Breast epithelium (tissue), 4 donors: ENCODE measurements at regions not wholly inside any gene's neighbourhood (a gene's known extent, or its start where the extent isn't known, plus 50 kb on each side); places are given as distances from the start of the nearest gene placed in this dataset.

Source experiments
- DNase-seq, 2 donors: peaks; one replicate each; pipeline ENCODE4 v3.0.0-alpha.2; 2019; ENCODE audit warnings: low spot score in 2 of 2
- H3K27ac ChIP-seq, 2 donors: fragments of 200-600 bp; sonication (generic) in 1 of 2; one replicate each; pipeline ENCODE4 v1.5.1; 2016 to 2019; ENCODE audit warnings: mild to moderate bottlenecking in 1 of 2
- H3K27me3 ChIP-seq, 2 donors: fragments of 200-600 bp; sonication (generic) in 1 of 2; one replicate each; pipeline versions ENCODE4 v1.5.1 to v1.6.0; 2017 to 2019; ENCODE audit warnings: control low read depth in 1 of 2, mild to moderate bottlenecking in 1 of 2
- H3K36me3 ChIP-seq: fragments of 200-600 bp; one replicate; pipeline ENCODE4 v1.5.1; 2019
- H3K4me1 ChIP-seq, 2 donors: fragments of 200-600 bp; sonication (generic); one replicate each; pipeline ENCODE4 v1.5.1; 2016 to 2019; ENCODE audit warnings: control low read depth in 1 of 2
- H3K4me3 ChIP-seq, 3 donors: fragments of 200-600 bp; sonication (generic); 1 replicate in 2 of 3; 2 replicates in 1 of 3; pipeline ENCODE4 v1.5.1; 2016 to 2019; ENCODE audit warnings: mild to moderate bottlenecking in 3 of 3, moderate library complexity in 2 of 3
- H3K9me3 ChIP-seq, 2 donors: fragments of 200-600 bp; sonication (generic) in 1 of 2; one replicate each; pipeline ENCODE4 v1.5.1; 2016 to 2019; ENCODE audit warnings: control low read depth in 1 of 2
- CTCF ChIP-seq, 3 donors: fragments of 450-650 bp; IDR thresholded peaks; one replicate each; pipeline ENCODE4 v1.5.1; 2016 to 2017; ENCODE audit warnings: antibody characterized with exemption in 3 of 3, mild to moderate bottlenecking in 3 of 3, moderate library complexity in 3 of 3
- POLR2A ChIP-seq: fragments of 450-650 bp; IDR thresholded peaks from one replicate; pipeline ENCODE4 v1.6.1; 2016; ENCODE audit warnings: antibody characterized with exemption, mild to moderate bottlenecking, moderate library complexity
- POLR2AphosphoS5 ChIP-seq, 3 donors: sonication (generic); formaldehyde crosslinking; IDR thresholded peaks; one replicate each; pipeline ENCODE4 v1.6.1; 2017; ENCODE audit warnings: antibody characterized with exemption in 3 of 3
- intact Hi-C: fragments of 100-400 bp; cut with DNase I; formaldehyde crosslinking; loops from one replicate; pipeline ENCODE4 v1.15.1; 2023; ENCODE audit warnings: low total_unique reads

- Histone ChIP-seq H3K4me1 (no peaks in the 10 kb centered on the region), H3K9me3 (no peaks in the 10 kb centered on the region), H3K36me3 (no peaks in the 10 kb centered on the region), H3K27ac (no peak overlapping the region), H3K27me3 (no peaks in the 10 kb centered on the region), H3K4me3 (no peak overlapping the region)
- DNase-seq = no peak
- intact Hi-C loops = no loop called here
- no peak for TF ChIP-seq POLR2A
- TF ChIP-seq POLR2AphosphoS5 (IDR thresholded peaks at IDR 0.05) = no peak
- TF ChIP-seq CTCF (IDR thresholded peaks at IDR 0.05) = no peak
These were observed 211.4 kb upstream of the ZNF521 start for GRCh38 chr18:25563346-25563745.

GRCh38 chr18:25561918-25562317 is 210.0 kb upstream of the ZNF521 start:
- Histone ChIP-seq H3K27ac (no peak overlapping the region), H3K36me3 (no peaks in the 10 kb centered on the region), H3K4me3 (no peak overlapping the region), H3K27me3 (no peaks in the 10 kb centered on the region), H3K9me3 (no peaks in the 10 kb centered on the region), H3K4me1 (no peaks in the 10 kb centered on the region)
- DNase-seq = no peak
- no peak for TF ChIP-seq POLR2AphosphoS5 (IDR thresholded peaks at IDR 0.05)
- no peak for TF ChIP-seq POLR2A
- no peak for TF ChIP-seq CTCF (IDR thresholded peaks at IDR 0.05)
- intact Hi-C loops = no loop called here

- Histone ChIP-seq H3K4me3 (no peak overlapping the region), H3K9me3 (no peaks in the 10 kb centered on the region), H3K4me1 (no peaks in the 10 kb centered on the region), H3K27me3 (no peaks in the 10 kb centered on the region), H3K36me3 (no peaks in the 10 kb centered on the region), H3K27ac (no peak overlapping the region)
- TF ChIP-seq POLR2AphosphoS5 (IDR thresholded peaks at IDR 0.05) (no peak), CTCF (IDR thresholded peaks at IDR 0.05) (no peak), POLR2A (no peak)
- DNase-seq = peak in 1 of 2 donors; percentile 21
- intact Hi-C loops = no loop called here
These were observed 208.4 kb upstream of the ZNF521 start for GRCh38 chr18:25560369-25560768.

- no peak for DNase-seq
- Histone ChIP-seq H3K27me3 (no peaks in the 10 kb centered on the region), H3K27ac (no peak overlapping the region), H3K4me1 (no peaks in the 10 kb centered on the region), H3K9me3 (no peaks in the 10 kb centered on the region), H3K4me3 (no peak overlapping the region), H3K36me3 (no peaks in the 10 kb centered on the region)
- intact Hi-C loops = no loop called here
- TF ChIP-seq POLR2AphosphoS5 (IDR thresholded peaks at IDR 0.05) (no peak), CTCF (IDR thresholded peaks at IDR 0.05) (no peak), POLR2A (no peak)
These were observed 205.0 kb upstream of the ZNF521 start for GRCh38 chr18:25557011-25557410.

- DNase-seq = no peak
- no peaks in the 10 kb centered on the region for H3K9me3 ChIP-seq
- intact Hi-C loops = no loop called here
- no peaks in the 10 kb centered on the region for H3K36me3 ChIP-seq
- no peaks in the 10 kb centered on the region for H3K27me3 ChIP-seq
- H3K27ac ChIP-seq = no peak overlapping the region
- H3K4me1 ChIP-seq = no peaks in the 10 kb centered on the region
- TF ChIP-seq CTCF (IDR thresholded peaks at IDR 0.05) (no peak), POLR2AphosphoS5 (IDR thresholded peaks at IDR 0.05) (no peak), POLR2A (no peak)
- no peak overlapping the region for H3K4me3 ChIP-seq
These were observed 201.8 kb upstream of the ZNF521 start for GRCh38 chr18:25553631-25554263.
